Stimulated activated CD8-positive, alpha-beta memory T cell treated with anti-CD3 and anti-CD28 coated beads, Interleukin-15, amount 100 ng/mL, for 1 hour (primary cell): ENCODE measurements at regions not wholly inside any gene's neighbourhood (a gene's known extent, or its start where the extent isn't known, plus 50 kb on each side); places are given as distances from the start of the nearest gene placed in this dataset.

Experiments used
- DNase-seq: peaks from one replicate; pipeline ENCODE4 v3.0.0-alpha.2; 2020; ENCODE audit warnings: low read depth

DNA sequence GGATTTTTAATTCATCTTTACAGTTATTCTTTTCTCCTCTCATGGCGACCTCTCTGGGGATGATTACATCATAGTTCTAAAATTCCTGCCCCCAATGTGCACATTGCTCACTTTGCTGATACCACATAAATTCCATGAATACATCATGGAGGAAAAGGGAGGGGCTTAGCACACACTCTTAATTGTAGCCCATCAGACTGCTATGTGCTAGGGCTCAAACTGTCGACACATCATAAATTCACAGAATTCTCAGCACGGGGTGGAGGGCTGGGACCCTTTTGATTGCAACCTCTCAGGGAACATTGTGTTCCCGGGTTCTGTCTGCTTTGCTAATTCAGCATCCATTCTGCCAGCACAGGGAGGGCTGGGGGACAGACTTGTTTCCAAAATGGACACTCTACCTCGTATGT, 592.9 kb downstream of the BCOR start:
- no peak for DNase-seq

DNA sequence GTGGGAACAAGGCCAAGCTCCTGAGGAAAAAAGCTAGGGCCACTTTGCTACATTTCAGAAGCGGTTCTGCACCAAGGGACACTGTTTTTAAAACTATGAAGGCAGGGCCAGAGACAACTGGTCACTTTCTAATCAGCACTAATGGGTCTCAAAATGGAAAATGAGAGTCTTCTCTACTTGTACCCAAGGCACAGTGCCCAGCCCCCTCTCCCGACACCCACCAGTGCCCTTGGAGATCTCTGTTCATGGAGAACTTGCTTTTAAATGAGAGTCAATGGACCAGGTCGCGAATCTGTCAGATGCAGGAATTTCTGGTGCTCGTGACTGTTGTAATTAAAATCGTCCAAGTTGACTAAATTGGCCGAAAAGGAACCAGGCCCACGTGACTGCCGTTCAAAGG, 591.6 kb downstream of the BCOR start:
- no peak for DNase-seq

- DNase-seq, result no peak
These were observed 590.7 kb downstream of the BCOR start for GRCh38 chrX:39507034-39507433.

- DNase-seq, result no peak
These were observed 590.0 kb downstream of the BCOR start for GRCh38 chrX:39507617-39508299.

GRCh38 chrX:39508300-39508692, 589.5 kb downstream of the BCOR start:
- no peak for DNase-seq

DNA sequence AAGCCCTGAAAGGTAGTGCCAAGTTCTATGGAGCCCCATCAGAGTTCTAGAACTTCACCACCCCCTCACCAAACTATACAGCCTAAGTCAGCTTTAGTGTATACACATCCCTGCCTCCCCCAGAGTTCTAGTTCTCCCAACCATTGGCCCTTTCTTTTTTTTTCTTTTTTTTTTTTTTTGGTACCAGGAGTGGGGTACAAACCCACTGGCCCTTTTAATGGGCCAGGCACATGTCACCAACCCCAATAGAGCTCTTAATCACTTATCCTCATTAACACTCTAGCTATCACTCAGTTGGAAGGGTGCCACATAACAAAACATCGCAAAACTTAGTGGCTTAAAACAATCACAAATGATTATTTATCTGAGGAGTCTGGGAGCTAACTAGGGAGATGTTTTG, 588.6 kb downstream of the BCOR start:
- DNase-seq, result no peak

GRCh38 chrX:39513836-39514235, 583.9 kb downstream of the BCOR start:
- no peak for DNase-seq

DNA sequence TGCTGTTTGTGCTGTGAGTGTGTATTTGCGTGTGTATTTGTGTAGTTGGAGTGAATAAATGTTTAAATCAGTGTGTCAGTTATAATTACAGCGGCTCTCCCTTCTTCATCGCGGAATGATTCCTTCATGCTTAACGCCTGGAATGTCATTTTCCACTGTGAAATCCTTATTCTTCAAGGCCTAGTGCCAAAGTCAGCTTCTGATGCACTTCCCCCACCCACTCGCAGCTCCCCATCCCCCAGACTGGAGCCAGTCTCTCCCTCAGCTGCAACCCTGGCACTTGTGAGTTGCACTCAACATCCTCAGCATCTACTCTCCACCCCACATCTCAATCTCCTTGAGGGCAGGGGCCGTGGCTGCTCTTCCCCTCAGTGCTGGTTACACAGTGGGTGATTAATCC, 583.0 kb downstream of the BCOR start:
- DNase-seq, result no peak

- no peak for DNase-seq
These were observed 581.3 kb downstream of the BCOR start for GRCh38 chrX:39516427-39516841.

GRCh38 chrX:39518476-39519029, 579.2 kb downstream of the BCOR start:
- no peak for DNase-seq

GRCh38 chrX:39519030-39519488, 578.7 kb downstream of the BCOR start:
- DNase-seq, result no peak

DNA sequence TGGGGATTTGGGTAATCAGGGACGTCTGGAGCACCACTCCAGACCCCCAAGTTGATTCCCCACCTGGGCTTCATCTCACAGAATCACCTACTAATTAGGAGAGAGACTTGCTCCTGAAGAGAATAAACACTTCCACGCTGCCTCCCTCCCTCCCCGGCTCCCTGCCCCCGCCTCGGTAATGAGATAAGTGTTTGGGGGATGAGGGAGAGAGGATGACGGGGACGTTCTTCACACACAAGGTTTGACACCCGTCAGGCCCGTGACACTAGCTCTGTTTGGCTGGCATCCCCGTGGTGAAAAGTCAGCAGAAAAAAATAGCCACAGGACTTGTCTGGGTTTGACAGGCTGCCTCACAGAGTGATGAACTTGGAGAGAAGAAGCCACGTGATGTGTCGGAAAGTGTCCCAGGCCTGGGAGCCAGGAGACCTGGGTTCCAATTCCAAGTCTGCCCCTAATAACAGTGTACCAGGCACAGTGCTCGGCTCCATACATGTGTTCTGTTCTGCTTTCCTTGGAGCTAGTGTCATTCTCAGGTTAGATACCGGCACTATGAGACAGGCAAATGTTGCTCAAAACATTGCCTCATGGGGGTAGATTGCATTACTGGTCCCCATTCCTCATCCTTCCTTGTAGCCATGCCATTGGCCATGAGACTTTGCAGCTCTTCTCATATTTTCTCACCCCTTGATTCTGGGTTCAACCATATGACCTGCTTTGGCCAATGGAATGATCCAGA, 578.0 kb downstream of the BCOR start:
- DNase-seq, result no peak

DNA sequence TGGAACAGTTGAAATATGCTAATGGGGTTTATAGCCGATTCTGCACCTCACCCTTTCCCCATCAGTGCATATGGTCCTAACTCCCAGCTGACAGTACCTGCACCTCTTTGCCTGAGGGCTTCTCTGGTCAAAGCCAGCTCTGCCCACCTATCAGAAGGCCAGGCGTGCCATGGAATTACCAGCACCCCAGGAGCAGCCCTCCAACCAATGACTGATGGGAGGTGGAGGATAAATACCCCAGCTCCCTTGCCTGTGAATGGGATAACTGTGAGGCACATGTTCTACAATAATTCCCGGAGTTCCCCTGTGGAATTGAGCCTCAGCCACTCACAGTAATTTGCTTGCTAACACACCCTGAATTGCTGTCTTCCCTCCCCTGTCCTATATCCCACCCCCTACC, 572.0 kb downstream of the BCOR start:
- DNase-seq, result no peak

DNA sequence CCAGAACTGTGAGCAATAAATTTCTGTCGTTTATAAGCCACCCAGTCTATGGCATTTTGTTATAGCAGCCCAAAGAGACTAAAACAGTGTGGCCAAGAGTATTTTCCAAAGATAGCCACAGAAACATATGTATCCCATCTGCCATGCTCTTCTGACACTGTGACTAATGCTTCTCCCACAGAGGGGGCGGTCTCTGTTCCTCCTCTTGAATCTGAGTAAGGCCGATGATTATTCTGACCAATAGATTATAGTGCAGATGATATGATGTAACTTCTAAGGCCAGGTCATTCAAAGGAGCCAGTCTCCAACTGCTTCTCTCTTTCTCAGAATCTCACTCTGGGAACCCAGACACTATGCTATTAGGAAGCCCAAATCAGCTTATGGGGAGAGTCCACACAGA, 570.7 kb downstream of the BCOR start:
- no peak for DNase-seq

GRCh38 chrX:39528161-39528916, 569.4 kb downstream of the BCOR start:
- no peak for DNase-seq

GRCh38 chrX:39532761-39533160, 565.0 kb downstream of the BCOR start:
- DNase-seq, result no peak

GRCh38 chrX:39534949-39535348, 562.8 kb downstream of the BCOR start:
- DNase-seq, result no peak

DNA sequence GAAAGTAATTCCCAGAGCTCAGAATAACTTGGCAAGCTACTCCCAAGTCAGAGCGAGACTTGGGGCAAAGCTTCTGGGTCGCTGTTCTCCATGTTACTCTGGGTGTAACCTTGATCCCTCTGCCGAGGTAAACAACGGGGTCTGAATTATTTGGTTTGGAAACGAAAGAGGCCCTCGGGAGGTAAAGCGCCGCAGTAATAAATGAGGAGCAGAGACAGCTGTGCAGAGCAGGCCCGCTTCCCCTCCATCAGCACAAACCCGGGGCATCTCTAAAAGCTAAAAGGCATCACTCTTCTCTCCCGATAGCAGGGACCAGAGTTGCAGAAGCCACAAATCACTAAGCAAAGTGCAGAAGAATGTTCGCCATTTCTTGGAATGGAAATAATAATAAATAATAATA, 561.5 kb downstream of the BCOR start:
- DNase-seq, result no peak

GRCh38 chrX:39541881-39542280, 555.9 kb downstream of the BCOR start:
- no peak for DNase-seq

DNA sequence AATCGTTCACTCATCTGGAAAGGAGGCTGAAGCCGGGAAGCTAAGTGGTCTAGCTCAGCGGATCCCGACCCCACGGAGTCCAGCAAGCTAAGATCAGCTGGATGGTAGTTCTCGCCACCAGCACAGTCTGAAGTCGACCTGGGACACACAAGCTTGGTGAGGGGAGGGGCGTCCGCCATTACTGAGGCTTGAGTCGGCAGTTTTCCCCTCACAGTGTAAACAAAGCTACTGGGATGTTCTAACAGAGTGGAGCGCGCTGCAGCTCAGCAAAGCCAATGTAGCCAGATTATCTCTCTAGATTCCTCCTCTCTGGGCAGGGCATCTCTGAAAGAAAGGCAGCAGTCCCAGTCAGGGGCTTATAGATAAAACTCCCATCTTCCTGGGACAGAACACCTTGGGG, 555.4 kb downstream of the BCOR start:
- no peak for DNase-seq

DNA sequence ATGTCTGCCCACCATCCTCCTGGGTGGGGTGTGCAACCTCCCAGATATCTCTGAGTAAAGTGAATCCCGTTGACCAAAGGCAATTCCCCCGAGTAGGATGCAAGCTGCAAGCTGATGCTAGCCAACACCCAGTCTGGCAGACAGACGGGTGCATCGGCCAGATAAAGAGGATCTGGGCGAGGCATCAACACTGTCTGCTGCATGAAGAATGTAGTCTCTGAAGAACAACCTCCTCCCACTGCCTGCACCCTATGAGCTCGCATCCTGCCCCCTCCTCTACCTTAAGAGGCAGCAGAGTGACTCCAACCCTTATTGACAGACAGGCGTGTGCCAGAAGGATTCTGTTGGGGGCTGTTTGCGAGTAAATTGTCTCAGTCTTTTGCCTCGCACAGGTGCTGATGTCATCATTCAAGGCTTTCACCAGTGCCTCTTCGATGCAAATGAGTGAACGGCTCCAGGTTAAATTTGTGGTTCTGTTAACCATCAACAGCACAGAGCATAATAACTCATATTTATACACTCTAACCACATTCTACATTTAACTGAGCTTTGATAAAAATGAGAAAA, 546.9 kb downstream of the BCOR start:
- DNase-seq, result no peak

DNA sequence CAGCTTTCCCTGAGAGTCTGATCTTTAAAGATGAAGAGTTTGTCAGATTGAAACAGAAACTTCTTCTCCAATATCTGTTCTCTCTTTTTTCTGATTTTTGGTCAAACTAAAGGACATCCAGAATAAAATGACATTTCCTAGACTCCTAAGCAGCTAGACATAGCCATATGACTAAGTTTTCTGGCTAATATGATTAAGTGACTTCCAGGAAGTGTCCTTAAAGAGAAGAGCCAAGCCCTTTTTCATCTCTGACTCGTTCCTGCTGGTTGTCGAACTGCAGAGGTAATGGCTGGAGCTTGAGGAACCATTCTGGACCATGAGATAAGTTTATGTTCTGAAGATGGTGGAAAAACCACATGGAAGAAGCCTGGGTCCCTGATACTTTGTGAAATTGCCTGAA, 546.0 kb downstream of the BCOR start:
- no peak for DNase-seq
